Endothelial cell of umbilical vein (primary cell): ENCODE measurements at regions not wholly inside any gene's neighbourhood (a gene's known extent, or its start where the extent isn't known, plus 50 kb on each side); places are given as distances from the start of the nearest gene placed in this dataset.

Source experiments
- BruUV-seq: library from RNA; stranded (reverse); fragments of 400-500 nt; replicated peaks from 2 replicates; lab custom pipeline; 2021; lab: Mats Ljungman, UMichigan
- CTCF ChIA-PET: fragments of 300-600, 350-600 bp; sonication (Branson Sonifier 250); formaldehyde crosslinking; loops from one replicate; lab custom pipeline; 2021; ENCODE audit warnings: antibody characterized with exemption, inconsistent platforms; lab: Charles Lee
- POLR2A ChIA-PET: fragments of 300-600, 350-600 bp; sonication (Branson Sonifier 250); formaldehyde crosslinking; loops from one replicate; lab custom pipeline; 2021; ENCODE audit warnings: antibody characterized with exemption, inconsistent platforms; lab: Charles Lee
- DNase-seq: peaks from one replicate; pipeline ENCODE4 v3.0.0-alpha.2; 2011; ENCODE audit warnings: low read depth, low spot score
- FAIRE-seq: peaks from 2 replicates; lab custom pipeline; 2011; peaks lifted over from hg19 to GRCh38; lab: Jason Lieb, UNC
- H2AFZ ChIP-seq: 2 replicates; pipeline ENCODE4 v1.6.0; 2012; ENCODE audit warnings: low read depth, low read length, control low read depth, inconsistent platforms
- H3K27ac ChIP-seq: 2 replicates; pipeline ENCODE4 v1.5.1; 2011; ENCODE audit warnings: low read depth, mild to moderate bottlenecking, control low read depth, low read length, moderate library complexity; ENCODE audit not compliant: insufficient read depth
- H3K27me3 ChIP-seq, 2 experiments: 2 replicates each; pipeline versions ENCODE4 v1.6.0 to v1.6.1; 2011; ENCODE audit warnings: low read length in 2 of 2, mixed read lengths in 1 of 2; ENCODE audit not compliant: control insufficient read depth in 2 of 2, insufficient read depth in 2 of 2
- H3K36me3 ChIP-seq, 2 experiments: 2 replicates in 1 of 2; 3 replicates in 1 of 2; pipeline ENCODE4 v1.5.1; 2011; ENCODE audit warnings: low read length in 2 of 2, mild to moderate bottlenecking in 1 of 2, moderate library complexity in 1 of 2; ENCODE audit not compliant: control insufficient read depth in 2 of 2, insufficient read depth in 2 of 2; ENCODE audit errors: extremely low read depth in 1 of 2
- H3K4me1 ChIP-seq: 3 replicates; pipeline ENCODE4 v1.5.1; 2011; ENCODE audit warnings: mild to moderate bottlenecking, low read length; ENCODE audit not compliant: control insufficient read depth, insufficient read depth; ENCODE audit errors: extremely low read depth
- H3K4me2 ChIP-seq: 2 replicates; pipeline ENCODE4 v1.6.1; 2011; ENCODE audit warnings: low read length, control low read depth, mixed read lengths; ENCODE audit not compliant: insufficient read depth
- H3K4me3 ChIP-seq, 3 experiments: fragments of 200-600 bp in 1 of 3; sonication (generic), shearing (Covaris generic) in 1 of 3; replicated peaks in 1 of 3; 2 replicates each; pipeline ENCODE4 v1.5.1; 2011 to 2016; ENCODE audit warnings: control low read depth in 3 of 3, low read length in 3 of 3, mild to moderate bottlenecking in 2 of 3, inconsistent platforms in 1 of 3, low read depth in 1 of 3, moderate library complexity in 1 of 3; ENCODE audit not compliant: insufficient read depth in 1 of 3
- H3K79me2 ChIP-seq: 2 replicates; pipeline ENCODE4 v1.6.0; 2012; ENCODE audit warnings: low read length, inconsistent platforms; ENCODE audit not compliant: control insufficient read depth, insufficient read depth
- H3K9ac ChIP-seq: replicated peaks from 2 replicates; pipeline ENCODE3; 2011; ENCODE audit warnings: low read length, control low read depth; ENCODE audit not compliant: insufficient read depth; ENCODE audit errors: extremely low read depth
- H3K9me1 ChIP-seq: replicated peaks from 3 replicates; pipeline ENCODE4 v1.6.0; 2011; ENCODE audit warnings: mild to moderate bottlenecking, low read length; ENCODE audit not compliant: control insufficient read depth, insufficient read depth; ENCODE audit errors: extremely low read depth
- H3K9me3 ChIP-seq: replicated peaks from 2 replicates; pipeline ENCODE4 v1.5.1; 2012; ENCODE audit warnings: low read length, inconsistent platforms; ENCODE audit not compliant: control insufficient read depth, insufficient read depth
- H4K20me1 ChIP-seq: replicated peaks from 2 replicates; pipeline ENCODE3; 2011; ENCODE audit warnings: mild to moderate bottlenecking, low read length; ENCODE audit not compliant: control insufficient read depth, insufficient read depth; ENCODE audit errors: extremely low read depth
- CTCF ChIP-seq, 2 donors: IDR thresholded peaks; 1 replicate in 1 of 2; 2 replicates in 1 of 2; pipeline ENCODE4 v1.5.1; 2011; ENCODE audit warnings: low read length in 2 of 2, mild to moderate bottlenecking in 2 of 2, moderate library complexity in 2 of 2, control low read depth in 1 of 2, inconsistent platforms in 1 of 2, low read depth in 1 of 2; ENCODE audit not compliant: insufficient read depth in 1 of 2; ENCODE audit errors: extremely low read depth in 1 of 2
- EZH2 ChIP-seq: IDR thresholded peaks from 2 replicates; pipeline ENCODE4 v1.6.1; 2012; ENCODE audit warnings: borderline replicate concordance, low read depth, mild to moderate bottlenecking, moderate library complexity, low read length, inconsistent platforms; ENCODE audit not compliant: severe bottlenecking
- FOS ChIP-seq: IDR thresholded peaks from 2 replicates; pipeline ENCODE4 v1.6.1; 2011; ENCODE audit warnings: mild to moderate bottlenecking, low read length, moderate library complexity, borderline replicate concordance; ENCODE audit not compliant: insufficient read depth
- GATA2 ChIP-seq: IDR thresholded peaks from 2 replicates; pipeline ENCODE4 v1.7.0; 2011; ENCODE audit warnings: low read depth, mild to moderate bottlenecking, moderate library complexity, mixed read lengths, low read length; ENCODE audit not compliant: insufficient read length, insufficient read depth
- JUN ChIP-seq: IDR thresholded peaks from 2 replicates; pipeline ENCODE4 v1.6.1; 2011; ENCODE audit warnings: borderline replicate concordance, low read depth; ENCODE audit not compliant: insufficient read length, insufficient read depth
- MAX ChIP-seq: IDR thresholded peaks from 2 replicates; pipeline ENCODE4 v1.6.1; 2011; ENCODE audit not compliant: insufficient read depth, insufficient read length
- MYC ChIP-seq: IDR thresholded peaks from one replicate; pipeline ENCODE4 v1.6.1; 2011; ENCODE audit warnings: mild to moderate bottlenecking, low read depth, low read length
- POLR2A ChIP-seq: IDR thresholded peaks from 2 replicates; pipeline ENCODE4 v1.6.1; 2012; ENCODE audit warnings: low read depth, mild to moderate bottlenecking, control low read depth, low read length
- POLR2AphosphoS5 ChIP-seq: IDR thresholded peaks from 2 replicates; pipeline ENCODE4 v1.6.1; 2012; ENCODE audit warnings: low read depth, mild to moderate bottlenecking, control low read depth, low read length, moderate library complexity; ENCODE audit not compliant: insufficient read depth
- dilution Hi-C: fragments of 300-500 bp; cut with MboI; formaldehyde crosslinking; loops from one replicate; pipeline ENCODE4 v1.15.0; 2019; ENCODE audit warnings: low sequenced_read_pairs; ENCODE audit not compliant: extremely low pct_ligation_motif_present
- intact Hi-C: fragments of 100-400 bp; cut with micrococcal nuclease; formaldehyde crosslinking; loops from one replicate; pipeline ENCODE4 v1.10.0; 2022

GRCh38 chr3:190174471-190174870, 53.8 kb upstream of the P3H2 start:
- no peaks in the 10 kb centered on the region for H3K9me3 ChIP-seq
- intact Hi-C loops (no loop called here), dilution Hi-C loops (no loop called here)
- no peaks in the 10 kb centered on the region for H3K79me2 ChIP-seq
- CTCF ChIA-PET = no interaction called here
- no peaks in the 10 kb centered on the region for H4K20me1 ChIP-seq
- H3K9ac ChIP-seq = no peak overlapping the region
- H3K9me1 ChIP-seq = no peaks in the 10 kb centered on the region
- no peak for DNase-seq
- no peak overlapping the region for H3K27ac ChIP-seq
- H3K36me3 ChIP-seq = no peaks in the 10 kb centered on the region
- no peaks in the 10 kb centered on the region for H3K27me3 ChIP-seq
- H3K4me1 ChIP-seq = no peaks in the 10 kb centered on the region
- H2AFZ ChIP-seq = no peak overlapping the region
- BruUV-seq = no TSS peak
- no peak overlapping the region for H3K4me2 ChIP-seq
- no peak overlapping the region for H3K4me3 ChIP-seq
- POLR2A ChIA-PET = no interaction called here
- TF ChIP-seq FOS (no peak), POLR2AphosphoS5 (no peak), CTCF (IDR thresholded peaks at IDR 0.05; ENCODE audit: extremely low read depth in 1 of 2, insufficient read depth in 1 of 2, low read depth in 1 of 2, low read length in 2 of 2) (no peak)
- no peak for FAIRE-seq

- Histone ChIP-seq H3K27me3 (no peaks in the 10 kb centered on the region), H3K9me3 (no peaks in the 10 kb centered on the region), H3K9ac (no peak overlapping the region), H3K36me3 (no peaks in the 10 kb centered on the region), H3K4me2 (no peak overlapping the region), H3K4me1 (no peaks in the 10 kb centered on the region), H4K20me1 (no peaks in the 10 kb centered on the region), H3K4me3 (no peak overlapping the region), H2AFZ (no peak overlapping the region), H3K9me1 (no peaks in the 10 kb centered on the region), H3K79me2 (no peaks in the 10 kb centered on the region), H3K27ac (no peak overlapping the region)
- POLR2A ChIA-PET = no interaction called here
- no peak for TF ChIP-seq FOS
- TF ChIP-seq MYC = no peak
- no peak for TF ChIP-seq EZH2
- no peak for TF ChIP-seq POLR2AphosphoS5
- no peak for TF ChIP-seq POLR2A
- no peak for TF ChIP-seq MAX
- TF ChIP-seq CTCF (IDR thresholded peaks at IDR 0.05; ENCODE audit: extremely low read depth in 1 of 2, insufficient read depth in 1 of 2, low read depth in 1 of 2, low read length in 2 of 2) = no peak
- TF ChIP-seq GATA2 = no peak
- no peak for TF ChIP-seq JUN
- intact Hi-C loops (no loop called here), dilution Hi-C loops (no loop called here)
- FAIRE-seq = no peak
- DNase-seq = no peak
- no TSS peak for BruUV-seq
- CTCF ChIA-PET = interaction anchor here (1.3 kb wide), 1 partner anchor 285 kb away, joined by 3 read pairs; no protein-coding TSS in a partner anchor
These were observed 52.7 kb upstream of the P3H2 start for GRCh38 chr3:190173426-190173825.
